PC-3 (cell line): ENCODE measurements at regions not wholly inside any gene's neighbourhood (a gene's known extent, or its start where the extent isn't known, plus 50 kb on each side); places are given as distances from the start of the nearest gene placed in this dataset.

Source experiments
- ATAC-seq: fragments of 200-7000 bp; cut with Tn5 transposase; 2 replicates; pipeline ENCODE4 v1.9.1; 2020; ENCODE audit warnings: mild to moderate bottlenecking, moderate library complexity
- BruUV-seq: library from RNA; stranded (reverse); fragments of 400-500 nt; replicated peaks from 2 replicates; lab custom pipeline; 2021; lab: Mats Ljungman, UMichigan
- CTCF ChIA-PET: fragments of 300-600 bp; sonication (Branson Sonifier 250); formaldehyde crosslinking; loops from one replicate; lab custom pipeline; 2022; ENCODE audit warnings: antibody characterized with exemption; lab: Charles Lee
- POLR2A ChIA-PET: fragments of 300-600 bp; sonication (Branson Sonifier 250); formaldehyde crosslinking; loops from one replicate; lab custom pipeline; 2022; ENCODE audit warnings: antibody characterized with exemption; ENCODE audit not compliant: unreplicated experiment; lab: Charles Lee
- DNase-seq: peaks from one replicate; pipeline ENCODE4 v3.0.0-alpha.2; 2015
- H2AFZ ChIP-seq: fragments of 300-600 bp; sonication (generic); 2 replicates; pipeline ENCODE4 v1.6.0; 2016; ENCODE audit warnings: antibody characterized with exemption, low read length
- H3F3A ChIP-seq: fragments of 300-600 bp; sonication (generic); one replicate; pipeline ENCODE4 v1.6.0; 2017; ENCODE audit warnings: antibody characterized with exemption, low read length, control low read depth, mild to moderate bottlenecking; ENCODE audit not compliant: unreplicated experiment
- H3K27ac ChIP-seq: fragments of 300-600 bp; sonication (generic); 2 replicates; pipeline ENCODE4 v1.5.1; 2016; ENCODE audit warnings: mild to moderate bottlenecking, low read length
- H3K27me3 ChIP-seq: fragments of 300-600 bp; sonication (generic); 2 replicates; pipeline ENCODE4 v1.6.1; 2016; ENCODE audit warnings: low read length, mixed read lengths
- H3K36me3 ChIP-seq: fragments of 300-600 bp; sonication (generic); 2 replicates; pipeline ENCODE4 v1.6.1; 2016; ENCODE audit warnings: low read depth, mixed run types, low read length, mixed read lengths
- H3K4me1 ChIP-seq: fragments of 300-600 bp; sonication (generic); 2 replicates; pipeline ENCODE4 v1.5.1; 2016; ENCODE audit warnings: low read length; ENCODE audit not compliant: insufficient read depth
- H3K4me2 ChIP-seq: fragments of 300-600 bp; sonication (generic); 2 replicates; pipeline ENCODE4 v1.6.0; 2016; ENCODE audit warnings: low read length
- H3K4me3 ChIP-seq: fragments of 300-600 bp; sonication (generic); 2 replicates; pipeline ENCODE4 v1.5.1; 2016; ENCODE audit warnings: mild to moderate bottlenecking, low read length, mixed read lengths
- H3K79me2 ChIP-seq: fragments of 300-600 bp; sonication (generic); 2 replicates; pipeline ENCODE4 v1.6.1; 2017; ENCODE audit warnings: low read length, mixed read lengths
- H3K9ac ChIP-seq: fragments of 300-600 bp; sonication (generic); 2 replicates; pipeline ENCODE4 v1.6.0; 2016; ENCODE audit warnings: mild to moderate bottlenecking, low read length
- H3K9me2 ChIP-seq: fragments of 300-600 bp; sonication (generic); replicated peaks from 2 replicates; pipeline ENCODE4 v1.6.1; 2016; ENCODE audit warnings: mixed run types, low read length, mixed read lengths
- H3K9me3 ChIP-seq: fragments of 300-600 bp; sonication (generic); 2 replicates; pipeline ENCODE4 v1.6.1; 2016; ENCODE audit warnings: low read length, mixed read lengths
- H4K20me1 ChIP-seq: fragments of 300-600 bp; sonication (generic); 2 replicates; pipeline ENCODE4 v1.6.1; 2016; ENCODE audit warnings: low read length, mixed read lengths
- CTCF ChIP-seq: fragments of 300-600 bp; sonication (generic); conservative IDR thresholded peaks from 2 replicates; pipeline ENCODE4 v1.5.1; 2017; ENCODE audit warnings: antibody characterized with exemption, low read depth, mild to moderate bottlenecking, low read length
- EZH2 ChIP-seq: fragments of 300-600 bp; sonication (generic); IDR thresholded peaks from one replicate; pipeline ENCODE4 v1.6.1; 2017; ENCODE audit warnings: antibody characterized with exemption, mild to moderate bottlenecking, low read length; ENCODE audit not compliant: unreplicated experiment
- EZH2phosphoT487 ChIP-seq: fragments of 300-600 bp; sonication (generic); IDR thresholded peaks from 2 replicates; pipeline ENCODE4 v1.6.1; 2018; ENCODE audit warnings: mild to moderate bottlenecking, antibody characterized with exemption, low read length, borderline replicate concordance
- intact Hi-C: fragments of 100-400 bp; cut with micrococcal nuclease; formaldehyde crosslinking; loops from 2 replicates; pipeline ENCODE4 v1.9.0; 2023

GRCh38 chr5:98578438-98578837 is 195.0 kb upstream of the RGMB start:
- no peak for ATAC-seq
- ChIA-PET CTCF (no interaction called here), POLR2A (no interaction called here)
- Histone ChIP-seq H3F3A (no peaks in the 10 kb centered on the region), H3K4me3 (no peak overlapping the region), H3K9ac (no peak overlapping the region), H3K27ac (no peak overlapping the region), H2AFZ (no peak overlapping the region), H3K79me2 (no peaks in the 10 kb centered on the region), H3K4me2 (no peak overlapping the region), H3K27me3 (no peaks in the 10 kb centered on the region), H3K36me3 (no peaks in the 10 kb centered on the region), H3K9me3 (no peaks in the 10 kb centered on the region), H3K4me1 (peaks cover 4% of the 10 kb centered on the region; the same call in 1 of the 2 replicates), H3K9me2 (no peaks in the 10 kb centered on the region), H4K20me1 (no peaks in the 10 kb centered on the region)
- intact Hi-C loops = no loop called here
- no peak for TF ChIP-seq EZH2
- TF ChIP-seq CTCF = no peak
- no peak for TF ChIP-seq EZH2phosphoT487
- BruUV-seq = no TSS peak
- no peak for DNase-seq

GRCh38 chr5:98581112-98581997 is 192.1 kb upstream of the RGMB start:
- Histone ChIP-seq H3K27ac (no peak overlapping the region), H3K9me3 (no peaks in the 10 kb centered on the region), H3K27me3 (no peaks in the 10 kb centered on the region), H3K36me3 (no peaks in the 10 kb centered on the region), H3K4me2 (no peak overlapping the region; the same call in 1 of the 2 replicates), H2AFZ (no peak overlapping the region), H3K9ac (no peak overlapping the region), H3K4me3 (no peak overlapping the region), H3K79me2 (no peaks in the 10 kb centered on the region), H3K4me1 (peaks cover 14% of the 10 kb centered on the region), H3F3A (no peaks in the 10 kb centered on the region), H3K9me2 (no peaks in the 10 kb centered on the region), H4K20me1 (no peaks in the 10 kb centered on the region)
- CTCF ChIA-PET = no interaction called here
- POLR2A ChIA-PET = interaction anchor here (0.6 kb wide), 1 partner anchor 285 kb away, joined by 3 read pairs; no protein-coding TSS in a partner anchor
- DNase-seq (peak; percentile 32), ATAC-seq (peak; percentile 51; the same call in 1 of the 2 replicates)
- BruUV-seq = no TSS peak
- intact Hi-C loops = no loop called here
- TF ChIP-seq CTCF (no peak), EZH2 (no peak), EZH2phosphoT487 (no peak)

- Histone ChIP-seq H3K9me3 (no peaks in the 10 kb centered on the region), H3K9ac (no peak overlapping the region), H3K4me1 (peaks cover 15% of the 10 kb centered on the region), H3K27ac (no peak overlapping the region), H2AFZ (no peak overlapping the region), H3K36me3 (no peaks in the 10 kb centered on the region), H3K4me2 (no peak overlapping the region), H4K20me1 (no peaks in the 10 kb centered on the region), H3K79me2 (no peaks in the 10 kb centered on the region), H3K4me3 (no peak overlapping the region), H3F3A (no peaks in the 10 kb centered on the region), H3K27me3 (no peaks in the 10 kb centered on the region), H3K9me2 (no peaks in the 10 kb centered on the region)
- DNase-seq = no peak
- TF ChIP-seq CTCF (no peak), EZH2phosphoT487 (no peak), EZH2 (no peak)
- ATAC-seq = no peak
- ChIA-PET POLR2A (no interaction called here), CTCF (no interaction called here)
- BruUV-seq = no TSS peak
- intact Hi-C loops = no loop called here
These were observed 189.9 kb upstream of the RGMB start for GRCh38 chr5:98583586-98583985.
